Natural killer cell (primary cell): ENCODE measurements at regions not wholly inside any gene's neighbourhood (a gene's known extent, or its start where the extent isn't known, plus 50 kb on each side); places are given as distances from the start of the nearest gene placed in this dataset.

ENCODE experiments used
- ATAC-seq, 3 donors: fragments of 150-1000 bp in 2 of 3; fragments of 200-7000 bp in 1 of 3; cut with Tn5 transposase; 1 replicate in 1 of 3; 2 replicates in 2 of 3; pipeline ENCODE4 v1.10.0; 2021; ENCODE audit warnings: mild to moderate bottlenecking in 2 of 3, moderate library complexity in 2 of 3
- DNase-seq, 2 donors: peaks; one replicate each; pipeline versions ENCODE4 v3.0.0 to v3.0.0-alpha.2; 2013 to 2021; ENCODE audit warnings: mixed read lengths in 1 of 2
- H3K27ac ChIP-seq: one replicate; pipeline ENCODE4 v1.5.1; 2013; ENCODE audit warnings: mild to moderate bottlenecking, low read length
- H3K27me3 ChIP-seq: one replicate; pipeline ENCODE4 v1.6.1; 2013; ENCODE audit warnings: low read length; ENCODE audit not compliant: control insufficient read depth, insufficient read depth
- H3K36me3 ChIP-seq: one replicate; pipeline ENCODE4 v1.6.1; 2013; ENCODE audit warnings: low read length; ENCODE audit not compliant: control insufficient read depth, insufficient read depth
- H3K4me1 ChIP-seq: one replicate; pipeline ENCODE4 v1.6.1; 2013; ENCODE audit warnings: low read length; ENCODE audit not compliant: control insufficient read depth, insufficient read depth
- H3K4me3 ChIP-seq: one replicate; pipeline ENCODE4 v1.5.1; 2013; ENCODE audit warnings: low read length
- H3K9me3 ChIP-seq: one replicate; pipeline ENCODE4 v1.6.1; 2013; ENCODE audit warnings: low read length; ENCODE audit not compliant: control insufficient read depth, insufficient read depth
- H3K27ac Mint-ChIP-seq, 2 donors: one replicate each; pipeline ENCODE4 v1.8.0; 2022; ENCODE audit warnings: mild to moderate bottlenecking in 2 of 2, mixed read lengths in 2 of 2, moderate library complexity in 1 of 2
- H3K27me3 Mint-ChIP-seq, 2 donors: one replicate each; pipeline ENCODE4 v1.8.0; 2022; ENCODE audit warnings: low read depth in 2 of 2, mixed read lengths in 2 of 2
- H3K36me3 Mint-ChIP-seq: one replicate; pipeline ENCODE4 v1.8.0; 2022; ENCODE audit warnings: mixed read lengths
- H3K4me1 Mint-ChIP-seq, 2 donors: one replicate each; pipeline ENCODE4 v1.8.0; 2022; ENCODE audit warnings: mixed read lengths in 2 of 2
- H3K4me3 Mint-ChIP-seq: one replicate; pipeline ENCODE4 v1.8.0; 2022; ENCODE audit warnings: mild to moderate bottlenecking, moderate library complexity, mixed read lengths
- H3K9me3 Mint-ChIP-seq, 2 donors: one replicate each; pipeline ENCODE4 v1.8.0; 2022; ENCODE audit warnings: mixed read lengths in 2 of 2
- WGBS: methylation state at CpG from one replicate; pipeline ENCODE4 v1.1.7; 2013; ENCODE audit warnings: missing lambda C conversion rate; ENCODE audit not compliant: insufficient coverage; 5-methylcytosine and 5-hydroxymethylcytosine counted together
- intact Hi-C: fragments of 100-400 bp; cut with micrococcal nuclease; formaldehyde crosslinking; loops from one replicate; pipeline ENCODE4 v1.14.2; 2022
- TF ChIP-seq, protein P1 (sequence below): fragments of 200-600 bp; IDR thresholded peaks from one replicate; pipeline ENCODE4 v1.8.0; 2022; ENCODE audit warnings: antibody characterized with exemption

GRCh38 chr9:96128880-96129279 is 173.1 kb downstream of the HSD17B3 start:
- intact Hi-C loops = no loop called here
- Histone ChIP-seq H3K27ac (no peak overlapping the region), H3K27me3 (no peaks in the 10 kb centered on the region), H3K9me3 (peaks cover 3% of the 10 kb centered on the region), H3K4me1 (no peaks in the 10 kb centered on the region), H3K36me3 (no peaks in the 10 kb centered on the region), H3K4me3 (no peak overlapping the region)
- no peak overlapping the region for H3K4me3 Mint-ChIP-seq
- 86% methylated on average over 2 of the region's 2 CpGs for WGBS
- ATAC-seq = no peak
- peaks cover 28 to 46% of the 10 kb centered on the region in 2 donors for H3K27me3 Mint-ChIP-seq
- no peaks in the 10 kb centered on the region for H3K9me3 Mint-ChIP-seq
- no peaks in the 10 kb centered on the region for H3K36me3 Mint-ChIP-seq
- TF ChIP-seq, protein P1, sequence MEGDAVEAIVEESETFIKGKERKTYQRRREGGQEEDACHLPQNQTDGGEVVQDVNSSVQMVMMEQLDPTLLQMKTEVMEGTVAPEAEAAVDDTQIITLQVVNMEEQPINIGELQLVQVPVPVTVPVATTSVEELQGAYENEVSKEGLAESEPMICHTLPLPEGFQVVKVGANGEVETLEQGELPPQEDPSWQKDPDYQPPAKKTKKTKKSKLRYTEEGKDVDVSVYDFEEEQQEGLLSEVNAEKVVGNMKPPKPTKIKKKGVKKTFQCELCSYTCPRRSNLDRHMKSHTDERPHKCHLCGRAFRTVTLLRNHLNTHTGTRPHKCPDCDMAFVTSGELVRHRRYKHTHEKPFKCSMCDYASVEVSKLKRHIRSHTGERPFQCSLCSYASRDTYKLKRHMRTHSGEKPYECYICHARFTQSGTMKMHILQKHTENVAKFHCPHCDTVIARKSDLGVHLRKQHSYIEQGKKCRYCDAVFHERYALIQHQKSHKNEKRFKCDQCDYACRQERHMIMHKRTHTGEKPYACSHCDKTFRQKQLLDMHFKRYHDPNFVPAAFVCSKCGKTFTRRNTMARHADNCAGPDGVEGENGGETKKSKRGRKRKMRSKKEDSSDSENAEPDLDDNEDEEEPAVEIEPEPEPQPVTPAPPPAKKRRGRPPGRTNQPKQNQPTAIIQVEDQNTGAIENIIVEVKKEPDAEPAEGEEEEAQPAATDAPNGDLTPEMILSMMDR = no peak
- H3K27ac Mint-ChIP-seq = no peak overlapping the region
- DNase-seq = no peak
- H3K4me1 Mint-ChIP-seq = peaks cover 0 to 5% of the 10 kb centered on the region in 2 donors

GRCh38 chr9:96126321-96126881 is 175.6 kb downstream of the HSD17B3 start:
- Mint-ChIP-seq H3K27ac (no peak overlapping the region), H3K9me3 (no peaks in the 10 kb centered on the region), H3K36me3 (no peaks in the 10 kb centered on the region), H3K27me3 (peaks cover 20 to 26% of the 10 kb centered on the region in 2 donors), H3K4me1 (peaks cover 15 to 22% of the 10 kb centered on the region in 2 donors), H3K4me3 (no peak overlapping the region)
- no peak for ATAC-seq
- TF ChIP-seq, protein P1 = no peak
- WGBS = 89% methylated on average over 21 of the region's 21 CpGs
- Histone ChIP-seq H3K9me3 (no peaks in the 10 kb centered on the region), H3K4me1 (no peaks in the 10 kb centered on the region), H3K27me3 (no peaks in the 10 kb centered on the region), H3K27ac (no peak overlapping the region), H3K36me3 (no peaks in the 10 kb centered on the region), H3K4me3 (no peak overlapping the region)
- intact Hi-C loops = no loop called here
- DNase-seq = no peak

GRCh38 chr9:96125624-96126023 is 176.4 kb downstream of the HSD17B3 start:
- ATAC-seq = no peak
- Histone ChIP-seq H3K9me3 (no peaks in the 10 kb centered on the region), H3K4me1 (no peaks in the 10 kb centered on the region), H3K4me3 (no peak overlapping the region), H3K27me3 (no peaks in the 10 kb centered on the region), H3K36me3 (no peaks in the 10 kb centered on the region), H3K27ac (no peak overlapping the region)
- Mint-ChIP-seq H3K27me3 (peaks cover 14 to 18% of the 10 kb centered on the region in 2 donors), H3K9me3 (no peaks in the 10 kb centered on the region), H3K4me1 (peaks cover 23 to 30% of the 10 kb centered on the region in 2 donors), H3K4me3 (no peak overlapping the region), H3K27ac (no peak overlapping the region), H3K36me3 (no peaks in the 10 kb centered on the region)
- intact Hi-C loops = no loop called here
- no peak for DNase-seq
- TF ChIP-seq, protein P1 = no peak
- 60% methylated on average over 3 of the region's 3 CpGs for WGBS

- no peak for ATAC-seq
- Mint-ChIP-seq H3K36me3 (no peaks in the 10 kb centered on the region), H3K4me3 (no peak overlapping the region), H3K27me3 (peaks cover 8 to 12% of the 10 kb centered on the region in 2 donors), H3K4me1 (peaks cover 42 to 52% of the 10 kb centered on the region in 2 donors), H3K27ac (no peak overlapping the region), H3K9me3 (no peaks in the 10 kb centered on the region)
- no peak overlapping the region for H3K27ac ChIP-seq
- intact Hi-C loops = no loop called here
- H3K9me3 ChIP-seq = no peaks in the 10 kb centered on the region
- TF ChIP-seq, protein P1 = no peak
- no peak overlapping the region for H3K4me3 ChIP-seq
- WGBS = 100% methylated on average over 3 of the region's 3 CpGs
- H3K4me1 ChIP-seq = peaks cover 16% of the 10 kb centered on the region
- DNase-seq = no peak
- no peaks in the 10 kb centered on the region for H3K36me3 ChIP-seq
- H3K27me3 ChIP-seq = no peaks in the 10 kb centered on the region
Measured at GRCh38 chr9:96122751-96123150, 179.2 kb downstream of the HSD17B3 start.
